HCT116 (cell line): ENCODE measurements at regions not wholly inside any gene's neighbourhood (a gene's known extent, or its start where the extent isn't known, plus 50 kb on each side); places are given as distances from the start of the nearest gene placed in this dataset.

Experiments
- ATAC-seq: fragments of 200-7000 bp; cut with Tn5 transposase; 2 replicates; pipeline ENCODE4 v1.9.1; 2020; ENCODE audit warnings: mild to moderate bottlenecking, moderate library complexity
- BruUV-seq: library from RNA; stranded (reverse); fragments of 400-500 nt; replicated peaks from 2 replicates; lab custom pipeline; 2021; lab: Mats Ljungman, UMichigan
- CTCF ChIA-PET: fragments of 300-600 bp; sonication (Branson Sonifier 250); formaldehyde crosslinking; loops from one replicate; lab custom pipeline; 2021; ENCODE audit warnings: antibody characterized with exemption; lab: Charles Lee
- POLR2A ChIA-PET: fragments of 300-600, 350-600 bp; sonication (Branson Sonifier 250); formaldehyde crosslinking; loops from one replicate; lab custom pipeline; 2021; ENCODE audit warnings: antibody characterized with exemption; lab: Charles Lee
- RAD21 ChIA-PET, 2 experiments: fragments of 300-600 bp; sonication (Branson Sonifier 250); formaldehyde crosslinking; loops; one replicate each; lab custom pipeline; 2023; ENCODE audit warnings: low total read pairs in 2 of 2; ENCODE audit not compliant: uncharacterized antibody in 2 of 2, unreplicated experiment in 2 of 2, low non-redundant PET in 1 of 2; lab: Charles Lee
- DNase-seq: peaks from one replicate; pipeline ENCODE4 v3.0.0-alpha.2; 2010; ENCODE audit warnings: low read depth, low spot score
- H2AFZ ChIP-seq: fragments of 200-600 bp; shearing (Covaris generic), sonication (generic); 2 replicates; pipeline ENCODE4 v1.6.1; 2017; ENCODE audit warnings: low read depth, mixed run types, mixed read lengths, antibody characterized with exemption, low read length; ENCODE audit not compliant: poor library complexity, severe bottlenecking
- H3K27ac ChIP-seq: 2 replicates; pipeline ENCODE4 v1.5.1; 2012; ENCODE audit warnings: low read depth, low read length
- H3K27me3 ChIP-seq: fragments of 200-600 bp; sonication (generic); 2 replicates; pipeline ENCODE4 v1.6.1; 2016; ENCODE audit warnings: mixed run types, low read length, mixed read lengths; ENCODE audit not compliant: insufficient read depth
- H3K36me3 ChIP-seq, 2 experiments: fragments of 200-500 bp in 1 of 2; fragments of 200-600 bp in 1 of 2; sonication (Bioruptor generic) in 1 of 2; sonication (generic) in 1 of 2; 2 replicates each; pipeline versions ENCODE4 v1.5.1 to v1.6.1; 2014 to 2016; ENCODE audit warnings: low read length in 2 of 2, inconsistent platforms in 1 of 2, mixed read lengths in 1 of 2, mixed run types in 1 of 2; ENCODE audit not compliant: insufficient read depth in 2 of 2, control insufficient read depth in 1 of 2
- H3K4me1 ChIP-seq, 2 experiments: fragments of 200-600 bp in 1 of 2; sonication (generic) in 1 of 2; 2 replicates each; pipeline versions ENCODE4 v1.5.1 to v1.6.1; 2012 to 2017; ENCODE audit warnings: low read length in 2 of 2, inconsistent platforms in 1 of 2, mild to moderate bottlenecking in 1 of 2, mixed read lengths in 1 of 2, mixed run types in 1 of 2, moderate library complexity in 1 of 2; ENCODE audit not compliant: insufficient read depth in 2 of 2, control insufficient read depth in 1 of 2
- H3K4me2 ChIP-seq: fragments of 200-600 bp; sonication (generic); 2 replicates; pipeline ENCODE4 v1.6.1; 2017; ENCODE audit warnings: mixed run types, low read length, mixed read lengths
- H3K4me3 ChIP-seq, 2 experiments: fragments of 200-600 bp in 1 of 2; sonication (generic) in 1 of 2; replicated peaks in 1 of 2; 2 replicates each; pipeline ENCODE4 v1.5.1; 2011 to 2016; ENCODE audit warnings: low read length in 2 of 2, control low read depth in 1 of 2, low read depth in 1 of 2, mild to moderate bottlenecking in 1 of 2, mixed read lengths in 1 of 2, mixed run types in 1 of 2
- H3K79me2 ChIP-seq: fragments of 200-600 bp; sonication (generic); 2 replicates; pipeline ENCODE4 v1.6.1; 2017; ENCODE audit warnings: mild to moderate bottlenecking, mixed run types, low read length, moderate library complexity, mixed read lengths; ENCODE audit not compliant: insufficient read depth
- H3K9ac ChIP-seq: fragments of 200-600 bp; sonication (generic); 2 replicates; pipeline ENCODE4 v1.6.1; 2016; ENCODE audit warnings: low read length, mixed read lengths
- H3K9me2 ChIP-seq: fragments of 200-600 bp; sonication (generic), shearing (Covaris generic); 2 replicates; pipeline ENCODE4 v1.6.1; 2017; ENCODE audit warnings: mixed run types, mild to moderate bottlenecking, moderate library complexity; ENCODE audit not compliant: insufficient read depth
- H3K9me3 ChIP-seq, 2 experiments: fragments of 200-500 bp in 1 of 2; fragments of 200-600 bp in 1 of 2; sonication (Bioruptor generic) in 1 of 2; sonication (generic) in 1 of 2; 2 replicates each; pipeline ENCODE4 v1.6.1; 2014 to 2017; ENCODE audit warnings: low read length in 2 of 2, mixed read lengths in 2 of 2, inconsistent platforms in 1 of 2, low read depth in 1 of 2, mild to moderate bottlenecking in 1 of 2, mixed run types in 1 of 2, moderate library complexity in 1 of 2; ENCODE audit not compliant: control insufficient read depth in 1 of 2, insufficient read depth in 1 of 2
- H4K20me1 ChIP-seq: fragments of 200-600 bp; sonication (generic), shearing (Covaris generic); 2 replicates; pipeline ENCODE4 v1.6.1; 2017; ENCODE audit warnings: mixed run types, mild to moderate bottlenecking, moderate library complexity; ENCODE audit not compliant: insufficient read depth
- ATF3 ChIP-seq: IDR thresholded peaks from 2 replicates; pipeline ENCODE4 v1.6.1; 2012
- CBX3 ChIP-seq: IDR thresholded peaks from 2 replicates; pipeline ENCODE4 v1.6.1; 2012; ENCODE audit warnings: low read depth
- CEBPB ChIP-seq: IDR thresholded peaks from 2 replicates; pipeline ENCODE4 v1.6.1; 2012; ENCODE audit warnings: low read depth
- EGR1 ChIP-seq: IDR thresholded peaks from 2 replicates; pipeline ENCODE4 v1.6.1; 2012; ENCODE audit warnings: low read depth
- ELF1 ChIP-seq: IDR thresholded peaks from 2 replicates; pipeline ENCODE4 v1.6.1; 2012; ENCODE audit warnings: low read depth, borderline replicate concordance
- EZH2 ChIP-seq: fragments of 200-600 bp; sonication (generic); IDR thresholded peaks from 2 replicates; pipeline ENCODE4 v1.6.1; 2017; ENCODE audit warnings: antibody characterized with exemption, mixed run types
- EZH2phosphoT487 ChIP-seq: fragments of 200-600 bp; IDR thresholded peaks from 2 replicates; pipeline ENCODE4 v1.6.1; 2018; ENCODE audit warnings: antibody characterized with exemption, borderline replicate concordance
- FOSL1 ChIP-seq: IDR thresholded peaks from 2 replicates; pipeline ENCODE4 v1.6.1; 2012; ENCODE audit warnings: low read depth
- JUND ChIP-seq: IDR thresholded peaks from 2 replicates; pipeline ENCODE4 v1.6.1; 2012
- MAX ChIP-seq: IDR thresholded peaks from 2 replicates; pipeline ENCODE4 v1.6.1; 2012
- POLR2A ChIP-seq: IDR thresholded peaks from 2 replicates; pipeline ENCODE4 v1.7.0; 2011; ENCODE audit warnings: borderline replicate concordance; ENCODE audit not compliant: insufficient read depth, insufficient read length; ENCODE audit errors: extremely low read depth
- POLR2AphosphoS5 ChIP-seq: IDR thresholded peaks from 2 replicates; pipeline ENCODE4 v1.6.1; 2011; ENCODE audit warnings: mild to moderate bottlenecking, low read depth, low read length, moderate library complexity
- RAD21 ChIP-seq: IDR thresholded peaks from 2 replicates; pipeline ENCODE4 v1.6.1; 2012; ENCODE audit warnings: low read depth, mild to moderate bottlenecking
- REST ChIP-seq: IDR thresholded peaks from 2 replicates; pipeline ENCODE4 v1.6.1; 2012; ENCODE audit warnings: low read depth
- SP1 ChIP-seq: IDR thresholded peaks from 2 replicates; pipeline ENCODE4 v1.6.1; 2012; ENCODE audit warnings: low read depth
- TCF7L2 ChIP-seq: IDR thresholded peaks from 2 replicates; pipeline ENCODE4 v1.7.0; 2011; ENCODE audit warnings: borderline replicate concordance, inconsistent platforms; ENCODE audit not compliant: insufficient read depth, insufficient read length; ENCODE audit errors: extremely low read depth
- ZFX ChIP-seq: fragments of 450-650 bp; IDR thresholded peaks from 2 replicates; pipeline ENCODE4 v1.6.1; 2017
- ZNF274 ChIP-seq: fragments of 200-500 bp; sonication (Bioruptor generic); IDR thresholded peaks from 2 replicates; pipeline ENCODE4 v1.6.1; 2014; ENCODE audit warnings: mild to moderate bottlenecking, low read depth, low read length, inconsistent platforms
- intact Hi-C: fragments of 100-400 bp; cut with micrococcal nuclease; formaldehyde crosslinking; loops from 2 replicates; pipeline ENCODE4 v1.10.0; 2022

- H3K79me2 ChIP-seq, result no peaks in the 10 kb centered on the region
- CTCF ChIA-PET, result no interaction called here
- POLR2A ChIA-PET, result no interaction called here
- H3K4me1 ChIP-seq, result no peaks in the 10 kb centered on the region
- no peaks in the 10 kb centered on the region for H3K9me2 ChIP-seq
- TF ChIP-seq RAD21, result no peak
- TF ChIP-seq EZH2phosphoT487, result no peak
- TF ChIP-seq POLR2AphosphoS5, result no peak
- TF ChIP-seq FOSL1, result no peak
- TF ChIP-seq EZH2, result no peak
- no peak for TF ChIP-seq MAX
- no peak for TF ChIP-seq ZFX
- TF ChIP-seq POLR2A, result no peak
- no peak for TF ChIP-seq JUND
- TF ChIP-seq ATF3, result no peak
- no peaks in the 10 kb centered on the region for H3K9me3 ChIP-seq
- H3K9ac ChIP-seq, result no peak overlapping the region
- no peak overlapping the region for H3K4me2 ChIP-seq
- ATAC-seq (no peak), DNase-seq (no peak)
- H4K20me1 ChIP-seq, result no peaks in the 10 kb centered on the region
- intact Hi-C loops, result no loop called here
- BruUV-seq, result no TSS peak
- no peak overlapping the region for H2AFZ ChIP-seq
- H3K27me3 ChIP-seq, result peaks cover 5% of the 10 kb centered on the region; the same call in 1 of the 2 replicates
- RAD21 ChIA-PET, result no interaction called here
- no peak overlapping the region for H3K4me3 ChIP-seq
- no peaks in the 10 kb centered on the region for H3K36me3 ChIP-seq
- no peak overlapping the region for H3K27ac ChIP-seq
These were observed 71.8 kb upstream of the ADAMTS2 start for GRCh38 chr5:179417016-179417415.

- Histone ChIP-seq H3K9me2 (no peaks in the 10 kb centered on the region), H3K27ac (no peak overlapping the region), H3K79me2 (no peaks in the 10 kb centered on the region), H3K9ac (no peak overlapping the region), H4K20me1 (no peaks in the 10 kb centered on the region), H3K9me3 (no peaks in the 10 kb centered on the region), H3K4me2 (no peak overlapping the region), H3K27me3 (peaks cover 5% of the 10 kb centered on the region; the same call in 1 of the 2 replicates), H3K36me3 (no peaks in the 10 kb centered on the region), H3K4me1 (no peaks in the 10 kb centered on the region), H2AFZ (no peak overlapping the region), H3K4me3 (no peak overlapping the region)
- ATAC-seq, result no peak
- BruUV-seq, result no TSS peak
- DNase-seq, result no peak
- ChIA-PET RAD21 (no interaction called here), POLR2A (no interaction called here), CTCF (no interaction called here)
- intact Hi-C loops, result no loop called here
- no peak for TF ChIP-seq CEBPB
- no peak for TF ChIP-seq ELF1
- no peak for TF ChIP-seq EZH2
- no peak for TF ChIP-seq CBX3
- TF ChIP-seq SP1, result no peak
- TF ChIP-seq EGR1, result no peak
- TF ChIP-seq ZNF274, result no peak
- no peak for TF ChIP-seq TCF7L2
- no peak for TF ChIP-seq RAD21
- no peak for TF ChIP-seq ZFX
- TF ChIP-seq EZH2phosphoT487, result no peak
- no peak for TF ChIP-seq REST
- no peak for TF ChIP-seq MAX
These were observed 71.0 kb upstream of the ADAMTS2 start for GRCh38 chr5:179416114-179416822.
